Adrenal gland (tissue), 9 donors: ENCODE measurements at regions not wholly inside any gene's neighbourhood (a gene's known extent, or its start where the extent isn't known, plus 50 kb on each side); places are given as distances from the start of the nearest gene placed in this dataset.

ENCODE experiments used
- DNase-seq, 7 donors: peaks; one replicate each; pipeline ENCODE4 v3.0.0-alpha.2; 2019 to 2020
- H3K27ac ChIP-seq, 5 donors: fragments of 200-600 bp; sonication (generic) in 4 of 5; 1 replicate in 3 of 5; 2 replicates in 2 of 5; pipeline versions ENCODE4 v1.5.1 to v1.8.0; 2016 to 2020; ENCODE audit warnings: mild to moderate bottlenecking in 1 of 5
- H3K27me3 ChIP-seq: fragments of 200-600 bp; 2 replicates; pipeline ENCODE4 v1.8.0; 2021
- H3K36me3 ChIP-seq, 2 donors: fragments of 200-600 bp; replicated peaks in 1 of 2; 1 replicate in 1 of 2; 2 replicates in 1 of 2; pipeline versions ENCODE4 v1.5.1 to v1.8.0; 2018 to 2022
- H3K4me1 ChIP-seq, 2 donors: fragments of 200-600 bp; replicated peaks in 1 of 2; 1 replicate in 1 of 2; 2 replicates in 1 of 2; pipeline versions ENCODE4 v1.5.1 to v1.8.0; 2018 to 2021
- H3K4me3 ChIP-seq, 4 donors: fragments of 200-600 bp; sonication (generic) in 3 of 4; one replicate each; pipeline ENCODE4 v1.5.1; 2016 to 2018
- H3K9me3 ChIP-seq, 3 donors: fragments of 200-600 bp; sonication (generic) in 1 of 3; replicated peaks in 1 of 3; 1 replicate in 2 of 3; 2 replicates in 1 of 3; pipeline versions ENCODE4 v1.5.1 to v1.8.0; 2016 to 2021
- CTCF ChIP-seq, 6 experiments: fragments of 450-650 bp in 4 of 6; fragments of 200-600 bp in 2 of 6; sonication (generic) in 1 of 6; IDR thresholded peaks; 1 replicate in 5 of 6; 2 replicates in 1 of 6; pipeline versions ENCODE4 v1.5.1 to v1.8.0; 2016 to 2021; ENCODE audit warnings: antibody characterized with exemption in 6 of 6, mild to moderate bottlenecking in 2 of 6, moderate library complexity in 1 of 6
- POLR2A ChIP-seq, 2 donors: fragments of 450-650 bp; IDR thresholded peaks; one replicate each; pipeline ENCODE4 v1.6.1; 2017; ENCODE audit warnings: antibody characterized with exemption in 2 of 2, mild to moderate bottlenecking in 2 of 2, moderate library complexity in 1 of 2
- WGBS, 4 donors: extraction: QIAGEN DNeasy Blood & Tissue Kit in 2 of 4; methylation state at CpG; one replicate each; pipeline versions ENCODE4 v1.1.5 to v1.1.7; 2013 to 2017; 5-methylcytosine and 5-hydroxymethylcytosine counted together
- intact Hi-C, 2 donors: fragments of 100-400 bp; cut with DNase I; formaldehyde crosslinking; loops; one replicate each; pipeline versions ENCODE4 v1.14.1 to v1.15.0; 2022 to 2023
- donor health status: healthy with polysubstance abuse.
- donor health status: Bipolar disorder and iron deficiency.
- donor health status: DM: yes; HTN: yes; CAD: no.
- donor health status: DM: no; HTN: no; CAD: no.
- donor health status: DM: no; HTN: no; CAD: no.

- no peak for DNase-seq
- Histone ChIP-seq H3K9me3 (no peaks in the 10 kb centered on the region), H3K4me3 (no peak overlapping the region), H3K36me3 (no peaks in the 10 kb centered on the region), H3K27me3 (no peaks in the 10 kb centered on the region), H3K27ac (no peak overlapping the region), H3K4me1 (no peaks in the 10 kb centered on the region)
- intact Hi-C loops = loop anchor here in 1 of 2 donors (10.0 kb wide), 1 partner anchor 398 kb away; no protein-coding TSS in a partner anchor
- TF ChIP-seq CTCF (IDR thresholded peaks at IDR 0.05) (no peak), POLR2A (IDR thresholded peaks at IDR 0.05) (no peak)
- 44 to 85% (median 67%) methylated on average over 1 to 7 of the region's 7 CpGs for WGBS, 4 donors
Measured at GRCh38 chr6:167496707-167497106, 171.8 kb downstream of the TTLL2 start.

- TF ChIP-seq CTCF (IDR thresholded peaks at IDR 0.05) (no peak), POLR2A (IDR thresholded peaks at IDR 0.05) (no peak)
- no peaks in the 10 kb centered on the region for H3K36me3 ChIP-seq
- no peaks in the 10 kb centered on the region for H3K4me1 ChIP-seq
- H3K27me3 ChIP-seq = no peaks in the 10 kb centered on the region
- intact Hi-C loops = loop anchor here in 1 of 2 donors (10.0 kb wide), 1 partner anchor 397 kb away; no protein-coding TSS in a partner anchor
- no peak overlapping the region for H3K27ac ChIP-seq
- WGBS, 4 donors = 83 to 90% (median 88%) methylated on average over 14 of the region's 14 CpGs
- H3K4me3 ChIP-seq = no peak overlapping the region
- no peak for DNase-seq
- H3K9me3 ChIP-seq = no peaks in the 10 kb centered on the region
Measured at GRCh38 chr6:167497428-167498056, 172.7 kb downstream of the TTLL2 start.

- no peak for TF ChIP-seq POLR2A (IDR thresholded peaks at IDR 0.05)
- TF ChIP-seq CTCF (IDR thresholded peaks at IDR 0.05) = no peak
- Histone ChIP-seq H3K27ac (no peak overlapping the region), H3K4me3 (no peak overlapping the region), H3K36me3 (no peaks in the 10 kb centered on the region), H3K27me3 (no peaks in the 10 kb centered on the region), H3K9me3 (no peaks in the 10 kb centered on the region), H3K4me1 (no peaks in the 10 kb centered on the region)
- DNase-seq = no peak
- intact Hi-C loops = loop anchor here in 1 of 2 donors (10.0 kb wide), 1 partner anchor 396 kb away; no protein-coding TSS in a partner anchor
- 74 to 87% (median 83%) methylated on average over 7 of the region's 7 CpGs for WGBS, 4 donors
Measured at GRCh38 chr6:167499161-167499660, 174.3 kb downstream of the TTLL2 start.

- Histone ChIP-seq H3K9me3 (no peaks in the 10 kb centered on the region), H3K27ac (no peak overlapping the region), H3K36me3 (no peaks in the 10 kb centered on the region), H3K4me3 (no peak overlapping the region), H3K27me3 (no peaks in the 10 kb centered on the region), H3K4me1 (no peaks in the 10 kb centered on the region)
- 73 to 88% (median 87%) methylated on average over 3 to 8 of the region's 8 CpGs for WGBS, 4 donors
- no peak for TF ChIP-seq POLR2A (IDR thresholded peaks at IDR 0.05)
- no peak for TF ChIP-seq CTCF (IDR thresholded peaks at IDR 0.05)
- DNase-seq = no peak
- intact Hi-C loops = no loop called here
Measured at GRCh38 chr6:167500961-167501360, 176.1 kb downstream of the TTLL2 start.
